K562 (cell line): ENCODE measurements at regions not wholly inside any gene's neighbourhood (a gene's known extent, or its start where the extent isn't known, plus 50 kb on each side); places are given as distances from the start of the nearest gene placed in this dataset.

ENCODE experiments used
- ATAC-seq: fragments of 200-7000 bp; cut with Tn5 transposase; 3 replicates; pipeline ENCODE4 v1.9.1; 2020; ENCODE audit warnings: moderate library complexity
- BruUV-seq: library from RNA; stranded (reverse); fragments of 400-500 nt; replicated peaks from 2 replicates; lab custom pipeline; 2021; lab: Mats Ljungman, UMichigan
- CTCF ChIA-PET: fragments of 300-600 bp; formaldehyde crosslinking; extraction: SDS; loops from one replicate; lab custom pipeline; 2021; ENCODE audit warnings: low intra/inter-chr PET ratio; lab: Yijun Ruan, JAX
- POLR2A ChIA-PET: fragments of 300-600, 350-650 bp; sonication (Branson Sonifier 250); formaldehyde crosslinking; extraction: SDS; loops from one replicate; lab custom pipeline; 2021; ENCODE audit warnings: antibody characterized with exemption, inconsistent platforms; lab: Yijun Ruan, JAX
- DNase-seq, 4 experiments: peaks; one replicate each; pipeline versions ENCODE4 v3.0.0 to v3.0.0-alpha.2; 2011 to 2018; ENCODE audit warnings: low spot score in 3 of 4, mixed read lengths in 3 of 4; ENCODE audit errors: extremely low read depth in 1 of 4
- FAIRE-seq: peaks from 2 replicates; lab custom pipeline; 2011; peaks lifted over from hg19 to GRCh38; lab: Jason Lieb, UNC
- H2AFZ ChIP-seq: 2 replicates; pipeline ENCODE4 v1.6.0; 2011; ENCODE audit warnings: low read depth, low read length, control low read depth, inconsistent platforms
- H3K27ac ChIP-seq: fragments of 200-600 bp; 3 replicates; pipeline ENCODE4 v1.8.0; 2011; ENCODE audit warnings: low read depth, mild to moderate bottlenecking, control low read depth, inconsistent platforms, low read length, moderate library complexity, mixed read lengths; ENCODE audit errors: extremely low read depth
- H3K27me3 ChIP-seq, 2 experiments: fragments of 300-600 bp in 1 of 2; 2 replicates in 1 of 2; 3 replicates in 1 of 2; pipeline versions ENCODE4 v1.6.0 to v1.8.0; 2011; ENCODE audit warnings: inconsistent platforms in 2 of 2, low read length in 2 of 2, mild to moderate bottlenecking in 1 of 2, mixed read lengths in 1 of 2, moderate library complexity in 1 of 2; ENCODE audit not compliant: control insufficient read depth in 2 of 2, insufficient read depth in 2 of 2
- H3K36me3 ChIP-seq: fragments of 300-600 bp; 3 replicates; pipeline ENCODE4 v1.8.0; 2011; ENCODE audit warnings: mild to moderate bottlenecking, low read length, inconsistent platforms; ENCODE audit not compliant: control insufficient read depth, insufficient read depth
- H3K4me1 ChIP-seq, 2 experiments: fragments of 200-600 bp in 1 of 2; replicated peaks in 1 of 2; 2 replicates in 1 of 2; 3 replicates in 1 of 2; pipeline versions ENCODE4 v1.5.1 to v1.8.0; 2011; ENCODE audit warnings: inconsistent platforms in 2 of 2, low read length in 2 of 2, mild to moderate bottlenecking in 1 of 2, mixed read lengths in 1 of 2, moderate library complexity in 1 of 2; ENCODE audit not compliant: control insufficient read depth in 2 of 2, insufficient read depth in 2 of 2
- H3K4me2 ChIP-seq: 2 replicates; pipeline ENCODE4 v1.6.1; 2011; ENCODE audit warnings: low read length, control low read depth, inconsistent platforms, mixed read lengths; ENCODE audit not compliant: insufficient read depth
- H3K4me3 ChIP-seq: fragments of 200-600 bp; sonication (generic), shearing (Covaris generic); 2 replicates; pipeline ENCODE4 v1.5.1; 2016; ENCODE audit warnings: control low read depth, inconsistent platforms
- H3K79me2 ChIP-seq: fragments of 200-600 bp; 3 replicates; pipeline ENCODE4 v1.8.0; 2011; ENCODE audit warnings: low read length, inconsistent platforms; ENCODE audit not compliant: control insufficient read depth, insufficient read depth
- H3K9ac ChIP-seq, 2 experiments: 2 replicates each; pipeline versions ENCODE4 v1.6.0 to v1.6.1; 2011; ENCODE audit warnings: low read depth in 2 of 2, low read length in 2 of 2, control low read depth in 1 of 2, inconsistent platforms in 1 of 2, mild to moderate bottlenecking in 1 of 2, mixed read lengths in 1 of 2; ENCODE audit not compliant: insufficient read depth in 1 of 2
- H3K9me1 ChIP-seq: one replicate; pipeline ENCODE4 v1.6.0; 2011; ENCODE audit warnings: inconsistent platforms, mild to moderate bottlenecking, low read length, moderate library complexity; ENCODE audit not compliant: control insufficient read depth, insufficient read depth
- H3K9me3 ChIP-seq: replicated peaks from 2 replicates; pipeline ENCODE4 v1.5.1; 2011; ENCODE audit warnings: low read depth, low read length, inconsistent platforms; ENCODE audit not compliant: control insufficient read depth, insufficient read depth
- H4K20me1 ChIP-seq: replicated peaks from 2 replicates; pipeline ENCODE4 v1.6.1; 2011; ENCODE audit warnings: low read length, inconsistent platforms, mixed read lengths; ENCODE audit not compliant: control insufficient read depth, insufficient read depth
- CHD4 ChIP-seq: fragments of 200-600 bp; sonication (generic); IDR thresholded peaks from 3 replicates; pipeline ENCODE4 v1.6.1; 2012; ENCODE audit warnings: low read depth, mild to moderate bottlenecking, mixed read lengths, low read length, inconsistent platforms; ENCODE audit not compliant: insufficient read depth, insufficient replicate concordance, poor library complexity, severe bottlenecking
- GABPB1 ChIP-seq: sonication (generic); formaldehyde crosslinking; IDR thresholded peaks from 2 replicates; pipeline ENCODE4 v1.8.0; 2022; ENCODE audit warnings: mild to moderate bottlenecking, missing genetic modification reagents
- HNRNPH1 ChIP-seq: fragments of 200-400 bp; formaldehyde crosslinking; optimal IDR thresholded peaks from 2 replicates; pipeline ENCODE3; 2017; ENCODE audit warnings: low read depth, mild to moderate bottlenecking, low read length, moderate library complexity
- JUND ChIP-seq, 2 experiments: IDR thresholded peaks; 2 replicates in 1 of 2; 3 replicates in 1 of 2; pipeline ENCODE4 v1.6.1; 2011; ENCODE audit warnings: borderline replicate concordance in 2 of 2, low read depth in 2 of 2, low read length in 2 of 2, improper control_type of control experiment in 1 of 2, missing biosample characterization in 1 of 2, missing genetic modification characterization in 1 of 2, missing genetic modification reagents in 1 of 2
- KHSRP ChIP-seq: fragments of 450-650 bp; IDR thresholded peaks from 2 replicates; pipeline ENCODE4 v1.6.1; 2017
- NEUROD1 ChIP-seq: fragments of 150-350 bp; IDR thresholded peaks from 2 replicates; pipeline ENCODE4 v1.6.1; 2014; ENCODE audit warnings: borderline replicate concordance, low read length, low read depth; ENCODE audit not compliant: partially characterized antibody
- TRIM24 ChIP-seq, 2 experiments: fragments of 450-650 bp; IDR thresholded peaks; 2 replicates each; pipeline ENCODE4 v1.6.1; 2016
- U2AF1 ChIP-seq: fragments of 200-400 bp; formaldehyde crosslinking; optimal IDR thresholded peaks from 2 replicates; pipeline ENCODE3; 2017; ENCODE audit warnings: mild to moderate bottlenecking, low read depth, low read length, moderate library complexity
- YY1 ChIP-seq, 3 experiments: IDR thresholded peaks; 2 replicates each; pipeline ENCODE4 v1.6.1; 2011; ENCODE audit warnings: low read length in 2 of 3, mild to moderate bottlenecking in 2 of 3, moderate library complexity in 2 of 3, borderline replicate concordance in 1 of 3, control low read depth in 1 of 3, low read depth in 1 of 3; ENCODE audit not compliant: insufficient read depth in 3 of 3, insufficient replicate concordance in 2 of 3, control insufficient read depth in 1 of 3, insufficient read length in 1 of 3; ENCODE audit errors: extremely low read depth in 1 of 3
- ZKSCAN3 ChIP-seq: fragments of 250-450 bp; sonication (Bioruptor Pico); IDR thresholded peaks from 2 replicates; pipeline ENCODE4 v1.4.0; 2020
- ZNF133 ChIP-seq: fragments of 250-450 bp; sonication (Bioruptor Pico); IDR thresholded peaks from 2 replicates; pipeline ENCODE4 v1.4.0; 2020; ENCODE audit warnings: mild to moderate bottlenecking
- ZNF644 ChIP-seq: fragments of 200-800 bp; sonication (Bioruptor generic); IDR thresholded peaks from 2 replicates; pipeline ENCODE4 v1.6.1; 2016; ENCODE audit warnings: low read depth, missing genetic modification characterization, missing compliant biosample characterization
- WGBS: fragments of 100-300 bp; shearing (Covaris generic); methylation state at CpG from one replicate; pipeline ENCODE4 v1.1.6; 2016; ENCODE audit warnings: low coverage, mixed read lengths; ENCODE audit not compliant: insufficient coverage; ENCODE audit errors: missing lambda C conversion rate; 5-methylcytosine and 5-hydroxymethylcytosine counted together
- in situ Hi-C: fragments of 300-500 bp; cut with MboI; formaldehyde crosslinking; loops from 4 replicates; pipeline ENCODE4 v1.15.0; 2018; ENCODE audit warnings: inconsistent platforms, mixed read lengths
- intact Hi-C: fragments of 100-400 bp; cut with micrococcal nuclease; formaldehyde crosslinking; loops from 2 replicates; pipeline ENCODE4 v1.14.2; 2022
- TF ChIP-seq, protein P1 (sequence below): fragments of 250-450 bp; sonication (Bioruptor Pico); IDR thresholded peaks from 2 replicates; pipeline ENCODE4 v1.9.0; 2021; ENCODE audit warnings: mild to moderate bottlenecking
- TF ChIP-seq, protein P2 (sequence below), 2 experiments: IDR thresholded peaks in 1 of 2; conservative IDR thresholded peaks in 1 of 2; 2 replicates each; pipeline ENCODE4 v1.6.1; 2016; ENCODE audit warnings: low read depth in 2 of 2, mild to moderate bottlenecking in 1 of 2, missing compliant biosample characterization in 1 of 2, missing genetic modification characterization in 1 of 2, moderate library complexity in 1 of 2
- TF ChIP-seq, protein P3 (sequence below): fragments of 250-450 bp; sonication (Bioruptor Pico); IDR thresholded peaks from 2 replicates; pipeline ENCODE4 v1.5.1; 2021; ENCODE audit warnings: mild to moderate bottlenecking
- TF ChIP-seq, protein P4 (sequence below), 2 experiments: fragments of 250-450 bp in 1 of 2; fragments of 450-650 bp in 1 of 2; sonication (Bioruptor Pico) in 1 of 2; IDR thresholded peaks; 2 replicates each; pipeline versions ENCODE4 v1.6.1 to v1.8.0; 2016 to 2021; ENCODE audit warnings: mild to moderate bottlenecking in 2 of 2, moderate library complexity in 2 of 2, missing compliant biosample characterization in 1 of 2, missing genetic modification characterization in 1 of 2

DNA sequence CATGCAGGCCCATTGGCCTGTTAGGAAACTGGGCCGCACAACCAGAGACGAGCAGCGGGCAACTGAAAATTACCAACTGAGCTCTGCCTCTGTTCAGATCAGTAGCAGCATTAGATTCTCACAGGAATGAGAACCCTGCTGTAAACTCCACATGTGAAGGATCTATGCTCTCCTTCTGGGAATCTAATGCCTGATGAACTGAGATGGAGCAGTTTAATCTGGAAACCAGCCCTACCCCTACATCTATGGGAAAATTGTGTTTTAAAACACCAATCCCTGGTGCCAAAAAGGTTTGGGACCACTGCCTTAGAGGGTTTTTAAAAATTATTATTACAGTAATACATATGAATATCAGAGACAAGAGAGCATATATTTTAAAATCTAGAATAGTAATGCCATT lies 1144.5 kb downstream of the FSCB start:
- H3K4me1 ChIP-seq = no peaks in the 10 kb centered on the region
- intact Hi-C loops = no loop called here
- ATAC-seq (no peak), DNase-seq (no peak), FAIRE-seq (no peak)
- ChIA-PET POLR2A (no interaction called here), CTCF (no interaction called here)
- no peaks in the 10 kb centered on the region for H3K79me2 ChIP-seq
- no peak overlapping the region for H3K4me2 ChIP-seq
- H3K27me3 ChIP-seq = no peaks in the 10 kb centered on the region
- H3K36me3 ChIP-seq = no peaks in the 10 kb centered on the region
- H2AFZ ChIP-seq = no peak overlapping the region
- no peak overlapping the region for H3K9ac ChIP-seq
- no peak overlapping the region for H3K27ac ChIP-seq
- no peaks in the 10 kb centered on the region for H4K20me1 ChIP-seq
- no TSS peak for BruUV-seq
- 0% methylated on average over 3 of the region's 3 CpGs for WGBS
- in situ Hi-C loops = no loop called here
- no peak overlapping the region for H3K4me3 ChIP-seq
- no peaks in the 10 kb centered on the region for H3K9me1 ChIP-seq
- no peaks in the 10 kb centered on the region for H3K9me3 ChIP-seq
- TF ChIP-seq TRIM24 (IDR thresholded peaks at IDR 0.05) (no peak), ZNF644 (no peak), ZKSCAN3 (CRISPR knock-in tag) (no peak), YY1 (IDR thresholded peaks at IDR 0.05; ENCODE audit: borderline replicate concordance in 1 of 3, control insufficient read depth in 1 of 3, extremely low read depth in 1 of 3, insufficient read depth in 3 of 3, insufficient read length in 1 of 3, insufficient replicate concordance in 2 of 3, low read depth in 1 of 3, low read length in 2 of 3) (no peak), JUND (IDR thresholded peaks at IDR 0.05; ENCODE audit: borderline replicate concordance, low read depth, low read length) (no peak), JUND (tag; IDR thresholded peaks at IDR 0.05; ENCODE audit: borderline replicate concordance, low read depth, low read length) (no peak), ZNF133 (CRISPR knock-in tag) (no peak), HNRNPH1 (no peak), U2AF1 (no peak), NEUROD1 (no peak), KHSRP (no peak), GABPB1 (no peak), CHD4 (no peak)
- TF ChIP-seq, protein P1, sequence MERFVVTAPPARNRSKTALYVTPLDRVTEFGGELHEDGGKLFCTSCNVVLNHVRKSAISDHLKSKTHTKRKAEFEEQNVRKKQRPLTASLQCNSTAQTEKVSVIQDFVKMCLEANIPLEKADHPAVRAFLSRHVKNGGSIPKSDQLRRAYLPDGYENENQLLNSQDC (CRISPR knock-in tag) = no peak
- TF ChIP-seq, protein P2, sequence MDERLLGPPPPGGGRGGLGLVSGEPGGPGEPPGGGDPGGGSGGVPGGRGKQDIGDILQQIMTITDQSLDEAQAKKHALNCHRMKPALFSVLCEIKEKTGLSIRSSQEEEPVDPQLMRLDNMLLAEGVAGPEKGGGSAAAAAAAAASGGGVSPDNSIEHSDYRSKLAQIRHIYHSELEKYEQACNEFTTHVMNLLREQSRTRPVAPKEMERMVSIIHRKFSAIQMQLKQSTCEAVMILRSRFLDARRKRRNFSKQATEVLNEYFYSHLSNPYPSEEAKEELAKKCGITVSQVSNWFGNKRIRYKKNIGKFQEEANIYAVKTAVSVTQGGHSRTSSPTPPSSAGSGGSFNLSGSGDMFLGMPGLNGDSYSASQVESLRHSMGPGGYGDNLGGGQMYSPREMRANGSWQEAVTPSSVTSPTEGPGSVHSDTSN (CRISPR knock-in tag; IDR thresholded peaks at IDR 0.05; ENCODE audit: low read depth) = no peak
- TF ChIP-seq, protein P2 (tag; conservative IDR thresholded peaks at IDR 0.05; ENCODE audit: low read depth) = no peak
- TF ChIP-seq, protein P3, sequence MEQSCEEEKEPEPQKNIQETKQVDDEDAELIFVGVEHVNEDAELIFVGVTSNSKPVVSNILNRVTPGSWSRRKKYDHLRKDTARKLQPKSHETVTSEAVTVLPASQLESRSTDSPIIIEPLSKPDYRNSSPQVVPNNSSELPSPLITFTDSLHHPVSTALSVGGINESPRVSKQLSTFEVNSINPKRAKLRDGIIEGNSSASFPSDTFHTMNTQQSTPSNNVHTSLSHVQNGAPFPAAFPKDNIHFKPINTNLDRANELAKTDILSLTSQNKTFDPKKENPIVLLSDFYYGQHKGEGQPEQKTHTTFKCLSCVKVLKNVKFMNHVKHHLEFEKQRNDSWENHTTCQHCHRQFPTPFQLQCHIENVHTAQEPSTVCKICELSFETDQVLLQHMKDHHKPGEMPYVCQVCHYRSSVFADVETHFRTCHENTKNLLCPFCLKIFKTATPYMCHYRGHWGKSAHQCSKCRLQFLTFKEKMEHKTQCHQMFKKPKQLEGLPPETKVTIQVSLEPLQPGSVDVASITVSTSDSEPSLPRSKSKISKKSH = no peak
- TF ChIP-seq, protein P4, sequence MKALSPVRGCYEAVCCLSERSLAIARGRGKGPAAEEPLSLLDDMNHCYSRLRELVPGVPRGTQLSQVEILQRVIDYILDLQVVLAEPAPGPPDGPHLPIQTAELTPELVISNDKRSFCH (CRISPR knock-in tag; IDR thresholded peaks at IDR 0.05) = no peak
- TF ChIP-seq, protein P4 (tag; IDR thresholded peaks at IDR 0.05) = no peak
